ENCODE measurements at regions not wholly inside any gene's neighbourhood (a gene's known extent, or its start where the extent isn't known, plus 50 kb on each side); places are given as distances from the start of the nearest gene placed in this dataset.

- Mint-ChIP-seq H3K9me3 (ENCODE audit: unreplicated experiment) (no peaks in the 10 kb centered on the region), H3K27me3 (ENCODE audit: insufficient read depth, unreplicated experiment) (peaks cover 17% of the 10 kb centered on the region), H3K27ac (ENCODE audit: low read depth, unreplicated experiment) (no peak overlapping the region), H3K4me3 (ENCODE audit: unreplicated experiment) (no peak overlapping the region), H3K4me1 (ENCODE audit: insufficient read depth, unreplicated experiment) (peaks cover 6% of the 10 kb centered on the region), H3K36me3 (ENCODE audit: insufficient read depth, unreplicated experiment) (no peaks in the 10 kb centered on the region)
- ChIA-PET CTCF (interaction anchor here (0.6 to 0.9 kb wide), 4 partner anchors 75 to 615 kb away, joined by 3 to 4 read pairs (median 3); no protein-coding TSS in a partner anchor), POLR2A (interaction anchor here (0.5 kb wide), 1 partner anchor 9 kb away, joined by 4 read pairs; no protein-coding TSS in a partner anchor)
- BruUV-seq (replicated peaks): no TSS peak
- no peak for TF ChIP-seq CTCF (IDR thresholded peaks at IDR 0.05; ENCODE audit: unreplicated experiment)
- no peak for DNase-seq (ENCODE audit: unreplicated experiment)
- intact Hi-C loops (cut with micrococcal nuclease): no loop called here
Measured at GRCh38 chr5:162886717-162887116, 550.7 kb upstream of the CCNG1 start.

GRCh38 chr5:162888268-162888667, 549.1 kb upstream of the CCNG1 start:
- intact Hi-C loops (cut with micrococcal nuclease): no loop called here
- ChIA-PET POLR2A (no interaction called here), CTCF (interaction anchor here (0.6 kb wide), 1 partner anchor 479 kb away, joined by 3 read pairs; no protein-coding TSS in a partner anchor)
- Mint-ChIP-seq H3K4me1 (ENCODE audit: insufficient read depth, unreplicated experiment) (peaks cover 6% of the 10 kb centered on the region), H3K27ac (ENCODE audit: low read depth, unreplicated experiment) (no peak overlapping the region), H3K27me3 (ENCODE audit: insufficient read depth, unreplicated experiment) (peaks cover 17% of the 10 kb centered on the region), H3K9me3 (ENCODE audit: unreplicated experiment) (no peaks in the 10 kb centered on the region), H3K36me3 (ENCODE audit: insufficient read depth, unreplicated experiment) (no peaks in the 10 kb centered on the region), H3K4me3 (ENCODE audit: unreplicated experiment) (no peak overlapping the region)
- no peak for TF ChIP-seq CTCF (IDR thresholded peaks at IDR 0.05; ENCODE audit: unreplicated experiment)
- DNase-seq (ENCODE audit: unreplicated experiment): no peak
- no TSS peak for BruUV-seq (replicated peaks)

- Mint-ChIP-seq H3K27me3 (ENCODE audit: insufficient read depth, unreplicated experiment) (peaks cover 60% of the 10 kb centered on the region), H3K4me3 (ENCODE audit: unreplicated experiment) (no peak overlapping the region), H3K27ac (ENCODE audit: low read depth, unreplicated experiment) (no peak overlapping the region), H3K9me3 (ENCODE audit: unreplicated experiment) (no peaks in the 10 kb centered on the region), H3K4me1 (ENCODE audit: insufficient read depth, unreplicated experiment) (no peaks in the 10 kb centered on the region), H3K36me3 (ENCODE audit: insufficient read depth, unreplicated experiment) (no peaks in the 10 kb centered on the region)
- TF ChIP-seq CTCF (IDR thresholded peaks at IDR 0.05; ENCODE audit: unreplicated experiment): no peak
- CTCF ChIA-PET: no interaction called here
- intact Hi-C loops (cut with micrococcal nuclease): no loop called here
- no TSS peak for BruUV-seq (replicated peaks)
- POLR2A ChIA-PET: no interaction called here
- DNase-seq (ENCODE audit: unreplicated experiment): peak; percentile 13
Measured at GRCh38 chr5:162911873-162912272, 525.5 kb upstream of the CCNG1 start.

GRCh38 chr5:162916368-162916767, 521.0 kb upstream of the CCNG1 start:
- no peak for TF ChIP-seq CTCF (IDR thresholded peaks at IDR 0.05; ENCODE audit: unreplicated experiment)
- POLR2A ChIA-PET: no interaction called here
- peaks cover 36% of the 10 kb centered on the region for H3K27me3 Mint-ChIP-seq (ENCODE audit: insufficient read depth, unreplicated experiment)
- CTCF ChIA-PET: no interaction called here
- no peaks in the 10 kb centered on the region for H3K36me3 Mint-ChIP-seq (ENCODE audit: insufficient read depth, unreplicated experiment)
- H3K4me1 Mint-ChIP-seq (ENCODE audit: insufficient read depth, unreplicated experiment): no peaks in the 10 kb centered on the region
- DNase-seq (ENCODE audit: unreplicated experiment): no peak
- H3K4me3 Mint-ChIP-seq (ENCODE audit: unreplicated experiment): no peak overlapping the region
- intact Hi-C loops (cut with micrococcal nuclease): no loop called here
- H3K27ac Mint-ChIP-seq (ENCODE audit: low read depth, unreplicated experiment): no peak overlapping the region
- no TSS peak for BruUV-seq (replicated peaks)
- H3K9me3 Mint-ChIP-seq (ENCODE audit: unreplicated experiment): no peaks in the 10 kb centered on the region

Data from MCF 10A (cell line).